ENCODE measurements at regions not wholly inside any gene's neighbourhood (a gene's known extent, or its start where the extent isn't known, plus 50 kb on each side); places are given as distances from the start of the nearest gene placed in this dataset.

DNA sequence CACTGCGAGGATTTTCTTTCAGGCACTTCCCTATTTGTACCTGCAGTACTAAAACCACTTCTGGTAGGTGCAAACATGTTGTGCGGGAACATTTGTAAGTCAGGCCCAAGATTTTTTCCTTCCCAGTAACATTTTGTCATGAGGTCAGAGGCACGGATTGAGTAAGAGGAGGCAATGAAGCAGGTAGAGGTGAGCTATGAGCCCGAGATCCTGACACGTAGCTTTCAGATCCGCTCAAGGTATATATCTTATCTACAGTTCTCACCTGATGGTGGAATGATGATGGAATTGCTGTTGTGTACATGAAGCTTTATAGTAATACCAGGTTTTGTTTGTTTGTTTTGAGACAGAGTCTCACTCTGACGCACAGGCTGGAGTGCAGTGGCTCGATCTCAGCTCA, 497.5 kb downstream of the NR2F2 start:
- intact Hi-C loops (cut with DNase I; ENCODE audit: low total_unique reads) = no loop called here
- no peak overlapping the region for H3K4me3 ChIP-seq (ENCODE audit: low read depth, poor library complexity, severe bottlenecking)
- 79% methylated on average over 8 of the region's 8 CpGs for WGBS, 2 donors
- no peak for DNase-seq (ENCODE audit: low spot score in 2 of 2)
- no peak for TF ChIP-seq POLR2A (IDR thresholded peaks at IDR 0.05)

DNA sequence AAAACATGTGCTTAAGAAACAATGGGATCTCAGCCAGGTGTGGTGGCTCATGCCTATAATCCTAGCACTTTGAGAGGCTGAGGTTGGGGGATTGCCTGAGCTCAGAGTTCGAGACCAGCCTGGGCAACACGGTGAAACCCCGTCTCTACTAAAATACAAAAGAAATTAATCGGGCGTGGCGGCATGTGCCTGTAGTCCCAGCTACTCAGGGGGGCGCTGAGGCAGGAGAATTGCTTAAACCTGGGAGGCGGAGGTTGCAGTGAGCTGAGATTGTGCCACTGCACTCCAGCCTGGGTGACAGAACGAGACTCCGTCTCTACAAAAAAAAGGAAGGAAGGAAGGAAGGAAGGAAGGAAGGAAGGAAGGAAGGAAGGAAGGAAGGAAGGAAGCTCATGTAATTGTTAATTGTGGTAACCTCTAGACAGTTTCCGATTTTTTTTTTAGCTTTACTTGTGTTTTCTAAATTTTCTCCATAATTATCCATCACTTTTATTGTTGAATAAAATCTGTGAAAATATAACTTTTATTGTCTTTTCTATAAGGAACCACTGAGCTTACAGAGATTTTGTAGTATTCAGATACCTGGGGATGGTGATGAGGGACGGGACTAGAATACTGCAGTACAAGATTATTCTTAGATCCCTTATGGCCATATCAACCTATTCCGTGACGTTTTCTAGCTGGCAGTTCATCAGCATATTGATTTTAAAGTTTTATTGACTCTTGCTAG, 506.9 kb downstream of the NR2F2 start:
- no peak overlapping the region for H3K4me3 ChIP-seq (ENCODE audit: low read depth, poor library complexity, severe bottlenecking)
- intact Hi-C loops (cut with DNase I; ENCODE audit: low total_unique reads) = no loop called here
- DNase-seq (ENCODE audit: low spot score in 2 of 2) = no peak
- WGBS, 2 donors = 81 to 87% methylated on average over 13 to 14 of the region's 14 CpGs
- TF ChIP-seq POLR2A (IDR thresholded peaks at IDR 0.05) = no peak
- TF ChIP-seq, protein P1, sequence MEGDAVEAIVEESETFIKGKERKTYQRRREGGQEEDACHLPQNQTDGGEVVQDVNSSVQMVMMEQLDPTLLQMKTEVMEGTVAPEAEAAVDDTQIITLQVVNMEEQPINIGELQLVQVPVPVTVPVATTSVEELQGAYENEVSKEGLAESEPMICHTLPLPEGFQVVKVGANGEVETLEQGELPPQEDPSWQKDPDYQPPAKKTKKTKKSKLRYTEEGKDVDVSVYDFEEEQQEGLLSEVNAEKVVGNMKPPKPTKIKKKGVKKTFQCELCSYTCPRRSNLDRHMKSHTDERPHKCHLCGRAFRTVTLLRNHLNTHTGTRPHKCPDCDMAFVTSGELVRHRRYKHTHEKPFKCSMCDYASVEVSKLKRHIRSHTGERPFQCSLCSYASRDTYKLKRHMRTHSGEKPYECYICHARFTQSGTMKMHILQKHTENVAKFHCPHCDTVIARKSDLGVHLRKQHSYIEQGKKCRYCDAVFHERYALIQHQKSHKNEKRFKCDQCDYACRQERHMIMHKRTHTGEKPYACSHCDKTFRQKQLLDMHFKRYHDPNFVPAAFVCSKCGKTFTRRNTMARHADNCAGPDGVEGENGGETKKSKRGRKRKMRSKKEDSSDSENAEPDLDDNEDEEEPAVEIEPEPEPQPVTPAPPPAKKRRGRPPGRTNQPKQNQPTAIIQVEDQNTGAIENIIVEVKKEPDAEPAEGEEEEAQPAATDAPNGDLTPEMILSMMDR (IDR thresholded peaks at IDR 0.05) = no peak

DNA sequence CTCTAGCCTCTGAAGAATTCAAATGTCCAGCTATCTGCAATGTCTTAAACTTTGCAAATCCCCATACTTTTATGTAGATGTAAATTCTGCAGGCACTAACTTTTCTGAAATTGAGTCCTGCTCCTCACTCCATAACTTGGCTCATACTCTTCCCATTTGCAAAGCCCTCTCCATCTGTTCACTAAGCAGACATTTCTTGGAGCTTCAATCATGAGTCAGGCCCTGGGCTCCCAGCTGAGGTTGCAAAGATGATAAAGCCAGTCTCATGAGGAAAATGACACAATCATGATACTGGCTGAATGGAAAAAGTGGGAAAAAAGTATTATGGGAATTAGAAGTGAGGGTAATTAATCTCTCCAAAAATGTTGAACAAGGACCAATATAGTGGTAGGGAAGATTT, 507.6 kb downstream of the NR2F2 start:
- H3K4me3 ChIP-seq (ENCODE audit: low read depth, poor library complexity, severe bottlenecking) = no peak overlapping the region
- DNase-seq (ENCODE audit: low spot score in 2 of 2) = no peak
- intact Hi-C loops (cut with DNase I; ENCODE audit: low total_unique reads) = no loop called here
- TF ChIP-seq, protein P1 (IDR thresholded peaks at IDR 0.05) = no peak
- TF ChIP-seq POLR2A (IDR thresholded peaks at IDR 0.05) = no peak

DNA sequence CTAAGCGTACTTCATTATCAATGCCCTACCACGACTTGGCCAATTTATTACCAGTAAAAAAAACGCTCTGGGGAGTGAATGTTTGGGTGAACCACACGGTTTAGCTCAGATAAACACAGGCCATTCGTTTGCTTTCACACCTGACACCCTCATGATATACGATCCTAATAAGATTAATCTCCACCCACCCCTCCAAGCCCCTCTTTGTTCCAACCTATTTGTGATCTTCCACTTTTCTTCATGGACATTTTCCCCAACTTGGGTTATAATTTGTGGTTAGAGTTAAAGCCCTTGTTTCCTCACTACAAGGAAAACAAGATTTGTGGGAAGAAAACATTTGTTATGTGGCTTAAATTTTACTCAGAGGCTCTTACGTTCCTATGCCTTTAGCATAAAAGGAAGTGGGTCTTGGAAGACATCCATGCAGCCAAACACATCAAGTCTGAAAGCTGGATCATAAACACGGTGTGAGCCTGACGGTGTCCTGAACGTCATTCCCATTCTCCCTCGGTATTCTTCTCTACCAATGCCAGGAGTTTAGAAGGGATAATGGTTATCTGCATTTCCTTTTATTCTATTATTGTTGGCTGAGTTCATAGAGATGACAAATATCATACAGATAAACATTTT, 518.9 kb downstream of the NR2F2 start:
- DNase-seq (ENCODE audit: low spot score in 2 of 2) = no peak
- intact Hi-C loops (cut with DNase I; ENCODE audit: low total_unique reads) = no loop called here
- TF ChIP-seq, protein P1 (IDR thresholded peaks at IDR 0.05) = no peak
- TF ChIP-seq POLR2A (IDR thresholded peaks at IDR 0.05) = no peak
- 16 to 18% methylated on average over 11 of the region's 11 CpGs for WGBS, 2 donors
- H3K4me3 ChIP-seq (ENCODE audit: low read depth, poor library complexity, severe bottlenecking) = no peak overlapping the region

DNA sequence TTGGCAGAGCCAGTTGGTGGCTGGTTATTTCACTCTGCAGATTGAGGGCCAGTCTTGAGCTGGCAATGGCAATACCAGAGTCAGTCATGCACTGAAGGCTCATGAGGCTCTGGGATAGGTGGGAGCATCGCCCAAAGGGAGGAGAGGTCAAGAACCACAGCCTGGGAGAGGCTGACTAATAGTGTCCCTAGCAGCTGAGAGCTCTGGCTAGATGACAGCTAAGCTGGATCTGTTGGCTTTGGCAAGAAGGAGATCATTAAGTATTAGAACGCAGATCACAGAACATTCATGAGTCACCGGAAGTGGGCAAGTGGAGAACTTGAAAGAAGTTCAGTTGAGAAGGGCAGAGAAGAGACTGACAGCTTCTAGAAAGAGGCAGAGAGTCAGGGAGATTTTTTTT, 521.1 kb downstream of the NR2F2 start:
- no peak overlapping the region for H3K4me3 ChIP-seq (ENCODE audit: low read depth, poor library complexity, severe bottlenecking)
- WGBS, 2 donors = 51 to 55% methylated on average over 3 of the region's 3 CpGs
- TF ChIP-seq, protein P1 (IDR thresholded peaks at IDR 0.05) = no peak
- no peak for TF ChIP-seq POLR2A (IDR thresholded peaks at IDR 0.05)
- intact Hi-C loops (cut with DNase I; ENCODE audit: low total_unique reads) = no loop called here
- no peak for DNase-seq (ENCODE audit: low spot score in 2 of 2)

DNA sequence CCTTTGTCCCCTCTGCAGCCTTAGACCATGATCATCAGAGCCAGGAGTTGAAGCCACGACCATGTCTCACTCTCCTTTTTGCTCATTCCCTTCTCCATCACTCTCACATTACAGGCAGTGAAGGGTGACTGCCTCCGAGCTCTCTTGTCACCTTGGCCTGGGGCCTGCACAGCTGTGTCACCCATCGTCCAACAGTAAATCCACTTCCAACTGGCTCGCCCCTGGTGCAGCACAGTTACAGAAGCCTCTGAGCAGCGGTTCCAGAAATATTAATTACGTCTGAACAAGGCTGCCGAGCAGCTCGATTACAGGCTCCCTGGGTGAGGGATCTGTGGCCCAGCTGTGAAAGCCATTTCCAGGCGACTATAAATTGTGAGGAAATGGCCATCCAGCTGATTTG, 528.2 kb downstream of the NR2F2 start:
- H3K4me3 ChIP-seq (ENCODE audit: low read depth, poor library complexity, severe bottlenecking) = no peak overlapping the region
- TF ChIP-seq POLR2A (IDR thresholded peaks at IDR 0.05) = no peak
- TF ChIP-seq, protein P1 (IDR thresholded peaks at IDR 0.05) = no peak

More for the DNA sequence above, 528.2 kb downstream of the NR2F2 start:
- intact Hi-C loops (cut with DNase I; ENCODE audit: low total_unique reads) = no loop called here
- WGBS, 2 donors = 70 to 72% methylated on average over 9 of the region's 9 CpGs
- DNase-seq (ENCODE audit: low spot score in 2 of 2) = no peak
